GM12878 (cell line): ENCODE measurements at regions not wholly inside any gene's neighbourhood (a gene's known extent, or its start where the extent isn't known, plus 50 kb on each side); places are given as distances from the start of the nearest gene placed in this dataset.

Source experiments
- CEBPZ ChIP-seq: fragments of 150-350 bp; IDR thresholded peaks from 2 replicates; pipeline ENCODE4 v1.6.1; 2016; ENCODE audit warnings: low read depth, low read length
- CHD2 ChIP-seq: IDR thresholded peaks from 2 replicates; pipeline ENCODE4 v1.6.1; 2011; ENCODE audit warnings: low read depth, low read length, improper control_type of control experiment, borderline replicate concordance
- CTCF ChIP-seq, 3 experiments: IDR thresholded peaks in 2 of 3; conservative IDR thresholded peaks in 1 of 3; 2 replicates each; pipeline ENCODE4 v1.5.1; 2011; ENCODE audit warnings: low read depth in 3 of 3, low read length in 3 of 3, mild to moderate bottlenecking in 3 of 3, control low read depth in 2 of 3, moderate library complexity in 2 of 3, inconsistent platforms in 1 of 3, mixed read lengths in 1 of 3; ENCODE audit not compliant: control insufficient read depth in 2 of 3, insufficient read depth in 1 of 3; ENCODE audit errors: extremely low read depth in 1 of 3
- HDGF ChIP-seq: fragments of 450-650 bp; IDR thresholded peaks from 2 replicates; pipeline ENCODE4 v1.6.1; 2016; ENCODE audit warnings: antibody characterized with exemption
- POLR2A ChIP-seq: IDR thresholded peaks from 2 replicates; pipeline ENCODE4 v1.6.1; 2011; ENCODE audit warnings: low read depth, mild to moderate bottlenecking, low read length
- RELA ChIP-seq: fragments of 450-650 bp; IDR thresholded peaks from 2 replicates; pipeline ENCODE4 v1.8.0; 2014; ENCODE audit warnings: borderline replicate concordance; ENCODE audit not compliant: partially characterized antibody
- TF ChIP-seq, protein P1 (sequence below): fragments of 450-650 bp; IDR thresholded peaks from 2 replicates; pipeline ENCODE4 v1.6.1; 2017; ENCODE audit warnings: mild to moderate bottlenecking

- TF ChIP-seq RELA: no peak
- no peak for TF ChIP-seq CHD2
- no peak for TF ChIP-seq POLR2A
- no peak for TF ChIP-seq CTCF (IDR thresholded peaks at IDR 0.05 in 2 of 3, conservative IDR thresholded peaks at IDR 0.05 in 1 of 3; ENCODE audit: control insufficient read depth in 2 of 3, extremely low read depth in 1 of 3, insufficient read depth in 1 of 3, low read depth in 3 of 3, low read length in 3 of 3)
- TF ChIP-seq, protein P1, sequence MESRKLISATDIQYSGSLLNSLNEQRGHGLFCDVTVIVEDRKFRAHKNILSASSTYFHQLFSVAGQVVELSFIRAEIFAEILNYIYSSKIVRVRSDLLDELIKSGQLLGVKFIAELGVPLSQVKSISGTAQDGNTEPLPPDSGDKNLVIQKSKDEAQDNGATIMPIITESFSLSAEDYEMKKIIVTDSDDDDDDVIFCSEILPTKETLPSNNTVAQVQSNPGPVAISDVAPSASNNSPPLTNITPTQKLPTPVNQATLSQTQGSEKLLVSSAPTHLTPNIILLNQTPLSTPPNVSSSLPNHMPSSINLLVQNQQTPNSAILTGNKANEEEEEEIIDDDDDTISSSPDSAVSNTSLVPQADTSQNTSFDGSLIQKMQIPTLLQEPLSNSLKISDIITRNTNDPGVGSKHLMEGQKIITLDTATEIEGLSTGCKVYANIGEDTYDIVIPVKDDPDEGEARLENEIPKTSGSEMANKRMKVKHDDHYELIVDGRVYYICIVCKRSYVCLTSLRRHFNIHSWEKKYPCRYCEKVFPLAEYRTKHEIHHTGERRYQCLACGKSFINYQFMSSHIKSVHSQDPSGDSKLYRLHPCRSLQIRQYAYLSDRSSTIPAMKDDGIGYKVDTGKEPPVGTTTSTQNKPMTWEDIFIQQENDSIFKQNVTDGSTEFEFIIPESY: no peak
- no peak for TF ChIP-seq HDGF
- TF ChIP-seq CEBPZ: no peak
Measured at GRCh38 chr14:39939023-39939422, 506.8 kb upstream of the FBXO33 start.
